Transverse colon (tissue), 4 donors: ENCODE measurements at regions not wholly inside any gene's neighbourhood (a gene's known extent, or its start where the extent isn't known, plus 50 kb on each side); places are given as distances from the start of the nearest gene placed in this dataset.

Experiments used
- DNase-seq: peaks from one replicate; pipeline ENCODE4 v3.0.0-alpha.2; 2019
- H3K27ac ChIP-seq, 4 donors: fragments of 200-600 bp; sonication (generic); 2 replicates each; pipeline ENCODE4 v1.5.1; 2016 to 2018; ENCODE audit warnings: inconsistent platforms in 4 of 4
- H3K27me3 ChIP-seq: fragments of 200-600 bp; sonication (generic); 2 replicates; pipeline ENCODE4 v1.5.1; 2017; ENCODE audit warnings: inconsistent platforms
- H3K36me3 ChIP-seq, 4 donors: fragments of 200-600 bp; sonication (generic); 2 replicates each; pipeline ENCODE4 v1.5.1; 2017 to 2019; ENCODE audit warnings: inconsistent platforms in 4 of 4
- H3K4me1 ChIP-seq, 4 donors: fragments of 200-600 bp; sonication (generic); 2 replicates each; pipeline ENCODE4 v1.5.1; 2017 to 2020; ENCODE audit warnings: inconsistent platforms in 4 of 4
- H3K4me3 ChIP-seq, 4 donors: fragments of 200-600 bp; sonication (generic); 1 replicate in 1 of 4; 2 replicates in 3 of 4; pipeline versions ENCODE4 v1.5.1 to v1.6.1; 2017 to 2019; ENCODE audit warnings: inconsistent platforms in 4 of 4
- H3K9me3 ChIP-seq, 2 donors: fragments of 200-600 bp; sonication (generic); 2 replicates each; pipeline ENCODE4 v1.5.1; 2017 to 2019; ENCODE audit warnings: inconsistent platforms in 2 of 2
- CTCF ChIP-seq, 5 experiments: fragments of 200-600 bp in 3 of 5; fragments of 450-650 bp in 2 of 5; sonication (generic) in 3 of 5; IDR thresholded peaks; 1 replicate in 2 of 5; 2 replicates in 3 of 5; pipeline ENCODE4 v1.5.1; 2016 to 2017; ENCODE audit warnings: antibody characterized with exemption in 5 of 5, inconsistent platforms in 3 of 5, mild to moderate bottlenecking in 2 of 5, moderate library complexity in 1 of 5
- EP300 ChIP-seq: sonication (generic); formaldehyde crosslinking; IDR thresholded peaks from one replicate; pipeline ENCODE4 v1.6.1; 2017; ENCODE audit warnings: antibody characterized with exemption, low read depth
- POLR2A ChIP-seq: fragments of 450-650 bp; IDR thresholded peaks from one replicate; pipeline ENCODE4 v1.6.1; 2016; ENCODE audit warnings: antibody characterized with exemption, mild to moderate bottlenecking, moderate library complexity
- POLR2AphosphoS5 ChIP-seq, 3 donors: sonication (generic); formaldehyde crosslinking; IDR thresholded peaks; one replicate each; pipeline ENCODE4 v1.6.1; 2016; ENCODE audit warnings: antibody characterized with exemption in 3 of 3
- WGBS, 2 donors: methylation state at CpG; one replicate each; pipeline ENCODE4 v1.1.5; 2018; ENCODE audit warnings: low coverage in 1 of 2; 5-methylcytosine and 5-hydroxymethylcytosine counted together
- in situ Hi-C, 4 donors: fragments of 200-750 bp; cut with MboI; loops; one replicate each; pipeline versions ENCODE4 v1.15.0 to v1.15.1; 2017; ENCODE audit warnings: low sequenced_read_pairs in 3 of 4, low pct_ligation_motif_present in 1 of 4, low pct_unique_long_range_greater_than_20kb in 1 of 4
- intact Hi-C: fragments of 100-400 bp; cut with DNase I; formaldehyde crosslinking; loops from one replicate; pipeline ENCODE4 v1.15.1; 2023; ENCODE audit warnings: low total_unique reads

- WGBS, 2 donors, result 68 to 80% methylated on average over 4 of the region's 4 CpGs
- no peaks in the 10 kb centered on the region for H3K9me3 ChIP-seq
- H3K27ac ChIP-seq, result no peak overlapping the region
- in situ Hi-C loops, result no loop called here
- no peaks in the 10 kb centered on the region for H3K27me3 ChIP-seq
- no peaks in the 10 kb centered on the region for H3K4me1 ChIP-seq
- intact Hi-C loops, result no loop called here
- no peak overlapping the region for H3K4me3 ChIP-seq
- H3K36me3 ChIP-seq, result no peaks in the 10 kb centered on the region
- DNase-seq, result no peak
- TF ChIP-seq POLR2AphosphoS5 (IDR thresholded peaks at IDR 0.05) (no peak), CTCF (IDR thresholded peaks at IDR 0.05) (no peak), POLR2A (no peak), EP300 (no peak)
Measured at GRCh38 chr1:80445033-80445432, 1355.7 kb upstream of the ADGRL2 start.

- DNase-seq, result no peak
- Histone ChIP-seq H3K4me1 (no peaks in the 10 kb centered on the region), H3K27ac (no peak overlapping the region), H3K4me3 (no peak overlapping the region), H3K27me3 (no peaks in the 10 kb centered on the region), H3K9me3 (no peaks in the 10 kb centered on the region), H3K36me3 (no peaks in the 10 kb centered on the region)
- WGBS, 2 donors, result 38 to 53% methylated on average over 3 of the region's 3 CpGs
- in situ Hi-C loops, result no loop called here
- intact Hi-C loops, result no loop called here
- TF ChIP-seq EP300 (no peak), CTCF (IDR thresholded peaks at IDR 0.05) (no peak), POLR2AphosphoS5 (IDR thresholded peaks at IDR 0.05) (no peak), POLR2A (no peak)
Measured at GRCh38 chr1:80444171-80444570, 1356.6 kb upstream of the ADGRL2 start.

- TF ChIP-seq POLR2AphosphoS5 (IDR thresholded peaks at IDR 0.05) (no peak), EP300 (no peak), POLR2A (no peak), CTCF (IDR thresholded peaks at IDR 0.05) (no peak)
- intact Hi-C loops, result no loop called here
Measured at GRCh38 chr1:80441664-80442063, 1359.1 kb upstream of the ADGRL2 start.

GRCh38 chr1:80436851-80437250 lies 1363.9 kb upstream of the ADGRL2 start:
- DNase-seq, result no peak
- no peaks in the 10 kb centered on the region for H3K27me3 ChIP-seq
- no peak overlapping the region for H3K27ac ChIP-seq
- H3K9me3 ChIP-seq, result no peaks in the 10 kb centered on the region
- in situ Hi-C loops, result no loop called here
- H3K4me1 ChIP-seq, result no peaks in the 10 kb centered on the region
- intact Hi-C loops, result no loop called here
- TF ChIP-seq POLR2AphosphoS5 (IDR thresholded peaks at IDR 0.05) (no peak), POLR2A (no peak), EP300 (no peak), CTCF (IDR thresholded peaks at IDR 0.05) (no peak)
- WGBS, 2 donors, result 57 to 62% methylated on average over 1 of the region's 1 CpG
- no peaks in the 10 kb centered on the region for H3K36me3 ChIP-seq
- no peak overlapping the region for H3K4me3 ChIP-seq

More at GRCh38 chr1:80441664-80442063, 1359.1 kb upstream of the ADGRL2 start:
- no peak for DNase-seq
- WGBS, 2 donors, result 71 to 81% methylated on average over 6 to 7 of the region's 7 CpGs
- no peaks in the 10 kb centered on the region for H3K9me3 ChIP-seq
- in situ Hi-C loops, result no loop called here
- H3K36me3 ChIP-seq, result no peaks in the 10 kb centered on the region
- no peak overlapping the region for H3K27ac ChIP-seq
- H3K4me1 ChIP-seq, result no peaks in the 10 kb centered on the region
- H3K27me3 ChIP-seq, result no peaks in the 10 kb centered on the region
- no peak overlapping the region for H3K4me3 ChIP-seq
